ENCODE measurements at regions not wholly inside any gene's neighbourhood (a gene's known extent, or its start where the extent isn't known, plus 50 kb on each side); places are given as distances from the start of the nearest gene placed in this dataset.

DNA sequence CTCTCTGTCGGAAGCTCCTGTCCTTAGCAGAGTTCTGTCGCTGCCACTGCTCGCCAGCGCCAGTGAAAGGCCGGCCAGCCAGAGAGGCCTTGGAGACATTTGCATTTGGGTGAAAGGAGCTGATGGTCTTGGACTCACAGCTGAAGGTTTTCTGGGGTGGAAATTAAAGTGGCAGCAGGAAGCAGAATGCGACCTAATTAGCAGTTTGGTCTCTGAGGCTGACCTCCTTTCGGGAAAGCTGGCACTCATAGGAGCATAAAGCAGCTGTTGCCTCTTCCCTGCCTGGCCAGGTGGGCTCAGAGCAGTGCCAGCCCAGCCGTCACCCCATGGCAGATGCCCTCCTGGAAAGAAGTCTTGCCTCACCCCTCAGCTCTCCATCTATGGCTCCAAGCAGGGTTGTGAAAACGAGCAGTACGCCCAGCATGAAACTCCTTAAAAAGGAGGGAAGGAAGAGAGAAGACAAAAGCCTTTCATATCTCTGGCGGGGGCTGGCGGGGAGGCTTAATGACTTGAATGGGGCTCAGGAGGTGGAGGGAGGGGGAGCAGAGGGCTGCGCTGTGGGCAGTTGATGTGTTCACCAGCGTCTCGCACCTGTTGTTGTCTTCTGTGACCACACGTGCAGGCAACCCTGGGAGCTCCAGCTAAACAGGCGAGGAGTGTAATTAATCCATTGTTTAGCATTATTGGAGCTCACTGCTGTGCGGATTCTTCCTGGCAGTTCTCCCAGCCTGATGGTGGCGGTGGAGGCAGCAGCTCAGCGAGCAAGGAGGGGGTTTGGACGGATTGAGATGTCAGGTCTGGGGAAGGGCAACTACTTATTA is 264.0 kb downstream of the MID1IP1 start:
- Mint-ChIP-seq H3K9me3 (peaks cover 82% of the 10 kb centered on the region in 2 experiments), H3K36me3 (ENCODE audit: insufficient read depth in 1 of 3, low read depth in 3 of 3) (peaks cover 18 to 24% (median 18%) of the 10 kb centered on the region in 3 experiments)

More for the DNA sequence above, 264.0 kb downstream of the MID1IP1 start:
- Histone ChIP-seq H3K4me1 (ENCODE audit: insufficient read depth, low read length) (peaks cover 7% of the 10 kb centered on the region; the same call in 1 of the 2 replicates), H3T11ph (ENCODE audit: low read length) (no peak overlapping the region), H3K27me3 (ENCODE audit: insufficient read depth, low read length) (no peaks in the 10 kb centered on the region), H3K23ac (ENCODE audit: insufficient read length, low read depth, low read length) (no peak overlapping the region), H2BK20ac (ENCODE audit: low read depth, low read length, poor library complexity, severe bottlenecking) (no peak overlapping the region), H2BK120ac (ENCODE audit: low read depth, low read length, poor library complexity, severe bottlenecking) (no peak overlapping the region), H3K79me1 (ENCODE audit: insufficient read depth, low read depth, low read length, poor library complexity, severe bottlenecking) (no peaks in the 10 kb centered on the region), H3K18ac (ENCODE audit: insufficient read length, low read depth, low read length) (no peak overlapping the region), H4K20me1 (ENCODE audit: control insufficient read depth, insufficient read depth, insufficient read length) (no peaks in the 10 kb centered on the region), H3K27ac (ENCODE audit: insufficient read length, low read depth, low read length) (peak overlapping the region; percentile 82), H4K91ac (ENCODE audit: insufficient read length, low read depth, low read length) (no peak overlapping the region), H3K23me2 (ENCODE audit: insufficient read length, low read depth, low read length, poor library complexity, severe bottlenecking) (no peaks in the 10 kb centered on the region), H3K9me3 (ENCODE audit: control insufficient read depth, low read depth, low read length) (peaks cover 6% of the 10 kb centered on the region), H3K79me2 (ENCODE audit: insufficient read depth, low read length) (no peaks in the 10 kb centered on the region), H2BK5ac (ENCODE audit: insufficient read length, low read length) (no peak overlapping the region), H3K14ac (ENCODE audit: insufficient read depth, low read length) (no peak overlapping the region), H2AFZ (ENCODE audit: low read length) (no peak overlapping the region), H2BK15ac (ENCODE audit: low read depth, low read length) (no peak overlapping the region), H4K5ac (ENCODE audit: insufficient read length, low read depth, low read length) (no peak overlapping the region), H3K9ac (ENCODE audit: extremely low read depth, insufficient read length, low read length) (no peak overlapping the region), H3K4ac (ENCODE audit: low read depth, low read length) (no peak overlapping the region), H3K4me2 (ENCODE audit: insufficient read depth, insufficient read length, low read length) (peak overlapping the region; percentile 30), H2BK12ac (ENCODE audit: insufficient read length, low read depth, low read length) (no peak overlapping the region), H4K8ac (replicated peaks; ENCODE audit: insufficient read length, low read depth, low read length) (no peak overlapping the region), H2AK5ac (ENCODE audit: insufficient read length, low read length) (no peak overlapping the region), H3K56ac (ENCODE audit: insufficient read length, low read depth, low read length) (no peak overlapping the region)
- TF ChIP-seq, protein P1, sequence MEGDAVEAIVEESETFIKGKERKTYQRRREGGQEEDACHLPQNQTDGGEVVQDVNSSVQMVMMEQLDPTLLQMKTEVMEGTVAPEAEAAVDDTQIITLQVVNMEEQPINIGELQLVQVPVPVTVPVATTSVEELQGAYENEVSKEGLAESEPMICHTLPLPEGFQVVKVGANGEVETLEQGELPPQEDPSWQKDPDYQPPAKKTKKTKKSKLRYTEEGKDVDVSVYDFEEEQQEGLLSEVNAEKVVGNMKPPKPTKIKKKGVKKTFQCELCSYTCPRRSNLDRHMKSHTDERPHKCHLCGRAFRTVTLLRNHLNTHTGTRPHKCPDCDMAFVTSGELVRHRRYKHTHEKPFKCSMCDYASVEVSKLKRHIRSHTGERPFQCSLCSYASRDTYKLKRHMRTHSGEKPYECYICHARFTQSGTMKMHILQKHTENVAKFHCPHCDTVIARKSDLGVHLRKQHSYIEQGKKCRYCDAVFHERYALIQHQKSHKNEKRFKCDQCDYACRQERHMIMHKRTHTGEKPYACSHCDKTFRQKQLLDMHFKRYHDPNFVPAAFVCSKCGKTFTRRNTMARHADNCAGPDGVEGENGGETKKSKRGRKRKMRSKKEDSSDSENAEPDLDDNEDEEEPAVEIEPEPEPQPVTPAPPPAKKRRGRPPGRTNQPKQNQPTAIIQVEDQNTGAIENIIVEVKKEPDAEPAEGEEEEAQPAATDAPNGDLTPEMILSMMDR (conservative IDR thresholded peaks at IDR 0.05): no peak
- H3K4me1 Mint-ChIP-seq: peaks cover 16 to 20% of the 10 kb centered on the region in 2 experiments
- WGBS (ENCODE audit: extremely low coverage, insufficient read length, low lambda C conversion rate): no CpG with 5 or more reads among the region's 21 CpGs
- H3K4me3 Mint-ChIP-seq: peak overlapping the region; percentile 5 to 64; a peak in 3 of 5 replicates
- H3K27me3 Mint-ChIP-seq (ENCODE audit: low read depth): peaks cover 8% of the 10 kb centered on the region
- peak; percentile 73 for DNase-seq
- H3K27ac Mint-ChIP-seq: peak overlapping the region; percentile 87 to 98 (median 90)

All from H9 (cell line).